ENCODE measurements at regions not wholly inside any gene's neighbourhood (a gene's known extent, or its start where the extent isn't known, plus 50 kb on each side); places are given as distances from the start of the nearest gene placed in this dataset.

- ATAC-seq (no peak), FAIRE-seq (no peak), DNase-seq (no peak)
- Histone ChIP-seq H3K4me1 (peaks cover 0 to 4% (median 0%) of the 10 kb centered on the region in 3 donors), H3K4me3 (no peak overlapping the region), H3K27me3 (no peaks in the 10 kb centered on the region), H3K36me3 (no peaks in the 10 kb centered on the region), H3K9me3 (no peaks in the 10 kb centered on the region), H3K27ac (no peak overlapping the region)
- TF ChIP-seq CTCF (IDR thresholded peaks at IDR 0.05), result no peak
- intact Hi-C loops (cut with DNase I), result no loop called here
Measured at GRCh38 chr1:83741770-83742169, 257.2 kb downstream of the TTLL7 start.

- intact Hi-C loops (cut with DNase I), result no loop called here
- Histone ChIP-seq H3K36me3 (no peaks in the 10 kb centered on the region), H3K4me1 (peaks cover 0 to 4% (median 0%) of the 10 kb centered on the region in 3 donors), H3K9me3 (no peaks in the 10 kb centered on the region), H3K27me3 (no peaks in the 10 kb centered on the region), H3K27ac (no peak overlapping the region), H3K4me3 (no peak overlapping the region)
- DNase-seq, result no peak
- FAIRE-seq, result no peak
- ATAC-seq, result no peak
- WGBS, 2 donors, result 73 to 75% methylated on average over 2 of the region's 2 CpGs
- no peak for TF ChIP-seq CTCF (IDR thresholded peaks at IDR 0.05)
Measured at GRCh38 chr1:83741348-83741747, 257.6 kb downstream of the TTLL7 start.

GRCh38 chr1:83735526-83735925 is 263.4 kb downstream of the TTLL7 start:
- H3K36me3 ChIP-seq, result no peaks in the 10 kb centered on the region
- H3K4me3 ChIP-seq, result no peak overlapping the region
- no peak for FAIRE-seq
- intact Hi-C loops (cut with DNase I), result no loop called here
- no peak for ATAC-seq
- H3K9me3 ChIP-seq, result no peaks in the 10 kb centered on the region
- DNase-seq, result no peak
- H3K27ac ChIP-seq, result no peak overlapping the region
- H3K27me3 ChIP-seq, result no peaks in the 10 kb centered on the region
- WGBS, 2 donors, result 63 to 66% methylated on average over 3 of the region's 3 CpGs
- no peak for TF ChIP-seq CTCF (IDR thresholded peaks at IDR 0.05)
- no peaks in the 10 kb centered on the region for H3K4me1 ChIP-seq

- FAIRE-seq, result no peak
- no peaks in the 10 kb centered on the region for H3K27me3 ChIP-seq
- intact Hi-C loops (cut with DNase I), result no loop called here
- H3K27ac ChIP-seq, result no peak overlapping the region
- no peak for TF ChIP-seq CTCF (IDR thresholded peaks at IDR 0.05)
- DNase-seq, result no peak
- H3K4me3 ChIP-seq, result no peak overlapping the region
- no peak for ATAC-seq
- no peaks in the 10 kb centered on the region for H3K9me3 ChIP-seq
- no peaks in the 10 kb centered on the region for H3K36me3 ChIP-seq
- WGBS, 2 donors, result 95 to 96% methylated on average over 13 of the region's 13 CpGs
- no peaks in the 10 kb centered on the region for H3K4me1 ChIP-seq
Measured at GRCh38 chr1:83734420-83734819, 264.5 kb downstream of the TTLL7 start.

GRCh38 chr1:83725735-83726360 is 273.1 kb downstream of the TTLL7 start:
- no peak for ATAC-seq
- no peaks in the 10 kb centered on the region for H3K4me1 ChIP-seq
- 92 to 95% methylated on average over 5 of the region's 5 CpGs for WGBS, 2 donors
- no peak for TF ChIP-seq CTCF (IDR thresholded peaks at IDR 0.05)
- no peaks in the 10 kb centered on the region for H3K36me3 ChIP-seq
- intact Hi-C loops (cut with DNase I), result no loop called here
- no peak for FAIRE-seq
- no peaks in the 10 kb centered on the region for H3K9me3 ChIP-seq
- H3K27ac ChIP-seq, result no peak overlapping the region
- H3K27me3 ChIP-seq, result no peaks in the 10 kb centered on the region
- DNase-seq, result no peak
- no peak overlapping the region for H3K4me3 ChIP-seq

Measured in pancreas (tissue), 10 donors.